ENCODE measurements at regions not wholly inside any gene's neighbourhood (a gene's known extent, or its start where the extent isn't known, plus 50 kb on each side); places are given as distances from the start of the nearest gene placed in this dataset.

- no peak overlapping the region for H3K4me3 ChIP-seq (replicated peaks in 1 of 3)
- no peaks in the 10 kb centered on the region for H3K27me3 ChIP-seq
- H3K9me3 ChIP-seq: no peaks in the 10 kb centered on the region
- no peak for TF ChIP-seq CTCF (IDR thresholded peaks at IDR 0.05)
- H3K27ac ChIP-seq: no peak overlapping the region
- intact Hi-C loops (cut with DNase I): no loop called here
- peak; percentile 54 to 65 for DNase-seq
- H3K4me1 ChIP-seq: peaks cover 31 to 58% of the 10 kb centered on the region in 2 donors
- 39 to 59% methylated on average over 14 of the region's 14 CpGs for WGBS, 2 donors
- H3K36me3 ChIP-seq: no peaks in the 10 kb centered on the region
Observed at GRCh38 chr2:134173338-134174016, 80.4 kb upstream of the MGAT5 start.

GRCh38 chr2:134174711-134175110 is 79.2 kb upstream of the MGAT5 start:
- intact Hi-C loops (cut with DNase I): no loop called here
- Histone ChIP-seq H3K27me3 (no peaks in the 10 kb centered on the region), H3K4me1 (peaks cover 31 to 60% of the 10 kb centered on the region in 2 donors), H3K9me3 (no peaks in the 10 kb centered on the region), H3K4me3 (replicated peaks in 1 of 3) (no peak overlapping the region), H3K36me3 (no peaks in the 10 kb centered on the region), H3K27ac (no peak overlapping the region)
- 81 to 83% methylated on average over 5 of the region's 5 CpGs for WGBS, 2 donors
- peak; percentile 22 to 35 for DNase-seq
- TF ChIP-seq CTCF (IDR thresholded peaks at IDR 0.05) (no peak), POLR2A (IDR thresholded peaks at IDR 0.05) (no peak)

- Histone ChIP-seq H3K27ac (no peak overlapping the region), H3K36me3 (no peaks in the 10 kb centered on the region), H3K4me3 (replicated peaks in 1 of 3) (no peak overlapping the region), H3K27me3 (no peaks in the 10 kb centered on the region), H3K4me1 (peaks cover 31 to 51% of the 10 kb centered on the region in 2 donors), H3K9me3 (no peaks in the 10 kb centered on the region)
- no peak for DNase-seq
- intact Hi-C loops (cut with DNase I): no loop called here
- 32 to 41% methylated on average over 1 of the region's 1 CpG for WGBS, 2 donors
- no peak for TF ChIP-seq POLR2A (IDR thresholded peaks at IDR 0.05)
Observed at GRCh38 chr2:134175834-134176233, 78.0 kb upstream of the MGAT5 start.

- peak; percentile 52 to 72 for DNase-seq
- H3K9me3 ChIP-seq: no peaks in the 10 kb centered on the region
- H3K27me3 ChIP-seq: no peaks in the 10 kb centered on the region
- H3K4me1 ChIP-seq: peaks cover 31 to 60% of the 10 kb centered on the region in 2 donors
- TF ChIP-seq CTCF (IDR thresholded peaks at IDR 0.05) (no peak), POLR2A (IDR thresholded peaks at IDR 0.05) (no peak)
- intact Hi-C loops (cut with DNase I): no loop called here
- 70 to 72% methylated on average over 13 of the region's 13 CpGs for WGBS, 2 donors
- no peak overlapping the region for H3K4me3 ChIP-seq (replicated peaks in 1 of 3)
- H3K27ac ChIP-seq: peak overlapping the region in 1 of 3 donors; percentile 45
- H3K36me3 ChIP-seq: no peaks in the 10 kb centered on the region
Observed at GRCh38 chr2:134177351-134177931, 76.4 kb upstream of the MGAT5 start.

- peak overlapping the region in 1 of 3 donors; percentile 45 for H3K27ac ChIP-seq
- H3K9me3 ChIP-seq: no peaks in the 10 kb centered on the region
- no peaks in the 10 kb centered on the region for H3K36me3 ChIP-seq
- DNase-seq: no peak
- 88 to 92% methylated on average over 3 of the region's 3 CpGs for WGBS, 2 donors
- TF ChIP-seq CTCF (IDR thresholded peaks at IDR 0.05): no peak
- TF ChIP-seq POLR2A (IDR thresholded peaks at IDR 0.05): no peak
- intact Hi-C loops (cut with DNase I): no loop called here
- no peaks in the 10 kb centered on the region for H3K27me3 ChIP-seq
- H3K4me1 ChIP-seq: peaks cover 27 to 57% of the 10 kb centered on the region in 2 donors
- H3K4me3 ChIP-seq (replicated peaks in 1 of 3): no peak overlapping the region
Observed at GRCh38 chr2:134178138-134178877, 75.6 kb upstream of the MGAT5 start.
